ENCODE measurements at regions not wholly inside any gene's neighbourhood (a gene's known extent, or its start where the extent isn't known, plus 50 kb on each side); places are given as distances from the start of the nearest gene placed in this dataset.

GRCh38 chr4:79613269-79613935 is 205.4 kb upstream of the GK2 start (continued):
- TF ChIP-seq PREB (CRISPR knock-in tag; IDR thresholded peaks at IDR 0.05; ENCODE audit: borderline replicate concordance) (no peak), OVOL2 (CRISPR knock-in tag; IDR thresholded peaks at IDR 0.05; ENCODE audit: borderline replicate concordance) (no peak), NR2C2 (CRISPR knock-in tag; IDR thresholded peaks at IDR 0.05) (no peak), SMAD4 (CRISPR knock-in tag; IDR thresholded peaks at IDR 0.05) (no peak), ZNF512 (CRISPR knock-in tag; IDR thresholded peaks at IDR 0.05; ENCODE audit: borderline replicate concordance) (no peak), NR3C1 (CRISPR knock-in tag; conservative IDR thresholded peaks at IDR 0.05; ENCODE audit: low read depth) (no peak), PRDM15 (CRISPR knock-in tag; IDR thresholded peaks at IDR 0.05) (no peak)

GRCh38 chr4:79611026-79611425 is 203.0 kb upstream of the GK2 start:
- no peaks in the 10 kb centered on the region for H3K4me1 Mint-ChIP-seq
- no peak overlapping the region for H3K4me3 Mint-ChIP-seq
- CTCF ChIA-PET: no interaction called here
- no peak for DNase-seq (ENCODE audit: low spot score)
- ATAC-seq: no peak
- no peaks in the 10 kb centered on the region for H3K27me3 Mint-ChIP-seq (ENCODE audit: low read depth)
- TF ChIP-seq USF2 (CRISPR knock-in tag; IDR thresholded peaks at IDR 0.05): no peak
- TF ChIP-seq E2F1 (CRISPR knock-in tag; IDR thresholded peaks at IDR 0.05): no peak
- no peak for TF ChIP-seq ZNF121 (CRISPR knock-in tag; IDR thresholded peaks at IDR 0.05)
- TF ChIP-seq MXD4 (CRISPR knock-in tag; IDR thresholded peaks at IDR 0.05; ENCODE audit: borderline replicate concordance): no peak
- H3K27ac Mint-ChIP-seq: no peak overlapping the region
- POLR2A ChIA-PET: no interaction called here
- no peaks in the 10 kb centered on the region for H3K36me3 Mint-ChIP-seq
- H3K9me3 Mint-ChIP-seq: peaks cover 9% of the 10 kb centered on the region

- Mint-ChIP-seq H3K36me3 (no peaks in the 10 kb centered on the region), H3K9me3 (peaks cover 9% of the 10 kb centered on the region), H3K4me1 (no peaks in the 10 kb centered on the region), H3K27me3 (ENCODE audit: low read depth) (no peaks in the 10 kb centered on the region), H3K4me3 (no peak overlapping the region), H3K27ac (no peak overlapping the region)
- ChIA-PET CTCF (interaction anchor here (0.7 kb wide), 1 partner anchor 278 kb away, joined by 6 read pairs; no protein-coding TSS in a partner anchor), POLR2A (no interaction called here)
- DNase-seq (ENCODE audit: low spot score) (no peak), ATAC-seq (no peak)
- no peak for TF ChIP-seq CBFB (CRISPR knock-in tag; IDR thresholded peaks at IDR 0.05; ENCODE audit: low read depth)
- TF ChIP-seq ZNF532 (CRISPR knock-in tag; IDR thresholded peaks at IDR 0.05; ENCODE audit: borderline replicate concordance): no peak
- TF ChIP-seq E2F4 (CRISPR knock-in tag; IDR thresholded peaks at IDR 0.05; ENCODE audit: borderline replicate concordance, low read depth): no peak
- no peak for TF ChIP-seq HMGXB4 (CRISPR knock-in tag; IDR thresholded peaks at IDR 0.05)
- no peak for TF ChIP-seq NR1H2 (CRISPR knock-in tag; IDR thresholded peaks at IDR 0.05)
Measured at GRCh38 chr4:79609817-79610216, 201.8 kb upstream of the GK2 start.
